ENCODE measurements at regions not wholly inside any gene's neighbourhood (a gene's known extent, or its start where the extent isn't known, plus 50 kb on each side); places are given as distances from the start of the nearest gene placed in this dataset.
"Not testable (repeated sequence)": the region's sequence is repeated elsewhere in the genome, so short reads cannot be mapped to it uniquely, and the experiment has no call there.

- DNase-seq, result no peak
Observed at GRCh38 chr4:103499094-103499493, 220.7 kb downstream of the TACR3 start.

- DNase-seq, result no peak
Observed at GRCh38 chr4:103498161-103499070, 221.4 kb downstream of the TACR3 start.

- peak in 1 of 3 experiments; percentile 4 for DNase-seq
Observed at GRCh38 chr4:103497692-103498091, 222.1 kb downstream of the TACR3 start.

- DNase-seq, result no peak
Observed at GRCh38 chr4:103496800-103497199, 223.0 kb downstream of the TACR3 start.

DNA sequence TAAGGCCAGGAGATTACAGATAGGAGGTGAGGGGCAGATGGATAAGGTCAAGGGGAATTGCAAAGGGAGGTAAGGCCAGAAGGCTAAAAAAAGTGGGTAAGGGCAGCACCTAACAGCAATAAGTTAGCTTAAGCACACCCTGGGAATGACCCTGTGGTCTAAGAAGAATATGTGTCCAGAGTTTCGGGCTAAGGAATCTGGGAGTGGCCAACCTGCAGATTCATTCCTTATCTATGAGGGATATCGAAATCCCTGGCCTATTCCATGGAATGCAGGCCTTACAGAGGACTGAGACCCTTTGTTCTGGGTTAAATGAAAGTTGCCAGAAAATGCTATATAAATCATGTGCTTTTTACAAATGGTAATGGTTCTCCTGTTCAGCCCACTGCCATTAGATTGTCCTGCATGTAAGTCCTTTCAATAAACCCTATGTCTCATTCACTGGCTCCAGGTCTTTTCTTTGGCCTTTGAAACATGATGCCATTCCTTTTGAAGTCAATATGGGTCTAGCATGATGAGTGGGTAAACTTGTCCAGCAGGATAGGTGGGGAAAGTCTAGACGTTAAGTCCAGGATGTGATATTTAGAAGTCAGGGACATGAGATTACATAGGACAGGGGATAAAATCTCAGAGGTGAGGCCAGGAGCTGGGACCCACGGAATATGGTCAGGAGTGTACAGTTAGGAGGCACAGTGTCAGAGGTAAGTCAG, 226.2 kb downstream of the TACR3 start:
- no peak for DNase-seq

- not testable (repeated sequence) for DNase-seq
Observed at GRCh38 chr4:103485296-103485695, 234.5 kb downstream of the TACR3 start.

DNA sequence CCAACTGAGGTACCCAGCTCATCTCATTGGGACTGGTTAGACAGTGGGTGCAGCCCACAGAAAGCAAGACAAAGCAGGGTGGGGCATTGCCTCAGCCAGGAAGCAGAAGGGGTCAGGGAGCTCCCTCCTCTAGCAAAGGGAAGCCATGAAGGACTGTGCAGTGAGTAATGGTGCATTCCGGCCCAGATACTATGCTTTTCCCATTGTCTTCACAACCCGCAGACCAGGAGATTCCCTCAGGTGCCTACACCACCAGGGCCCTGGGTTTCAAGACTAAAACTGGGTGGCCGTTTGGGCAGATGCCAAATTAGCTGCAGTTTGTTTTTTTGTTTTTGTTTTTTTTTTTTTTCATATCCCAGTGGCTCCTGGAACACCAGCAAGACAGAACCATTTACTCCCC, 235.3 kb downstream of the TACR3 start:
- no peak for DNase-seq

GRCh38 chr4:103482893-103483292, 236.9 kb downstream of the TACR3 start:
- DNase-seq, result no peak

- DNase-seq, result no peak
Observed at GRCh38 chr4:103482471-103482870, 237.3 kb downstream of the TACR3 start.

- DNase-seq, result peak in 2 of 3 experiments; percentile 0 to 31
Observed at GRCh38 chr4:103478734-103479133, 241.1 kb downstream of the TACR3 start.

- no peak for DNase-seq
Observed at GRCh38 chr4:103478210-103478609, 241.6 kb downstream of the TACR3 start.

GRCh38 chr4:103457566-103457965, 259.4 kb upstream of the CENPE start:
- no peak for DNase-seq

- DNase-seq, result no peak
Observed at GRCh38 chr4:103451341-103451740, 253.2 kb upstream of the CENPE start.

DNA sequence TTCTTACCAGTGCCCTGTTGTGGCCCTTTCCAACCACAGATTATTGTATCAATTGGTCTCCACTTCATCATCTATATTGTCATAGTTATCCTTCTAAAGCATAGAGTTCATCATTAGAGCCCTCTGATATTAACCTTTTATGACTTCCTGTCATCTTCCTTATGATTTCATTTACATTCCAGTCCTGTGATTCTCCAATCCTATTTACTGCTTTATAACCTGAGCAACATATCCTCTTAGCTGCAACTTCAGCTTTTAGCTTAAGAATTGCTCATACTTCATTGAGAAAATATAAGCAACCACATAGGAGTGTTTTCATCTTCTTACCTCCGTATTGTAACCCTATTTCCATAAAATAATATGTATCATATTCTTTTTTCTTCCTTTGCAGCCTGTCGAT, 252.6 kb upstream of the CENPE start:
- DNase-seq, result no peak

DNA sequence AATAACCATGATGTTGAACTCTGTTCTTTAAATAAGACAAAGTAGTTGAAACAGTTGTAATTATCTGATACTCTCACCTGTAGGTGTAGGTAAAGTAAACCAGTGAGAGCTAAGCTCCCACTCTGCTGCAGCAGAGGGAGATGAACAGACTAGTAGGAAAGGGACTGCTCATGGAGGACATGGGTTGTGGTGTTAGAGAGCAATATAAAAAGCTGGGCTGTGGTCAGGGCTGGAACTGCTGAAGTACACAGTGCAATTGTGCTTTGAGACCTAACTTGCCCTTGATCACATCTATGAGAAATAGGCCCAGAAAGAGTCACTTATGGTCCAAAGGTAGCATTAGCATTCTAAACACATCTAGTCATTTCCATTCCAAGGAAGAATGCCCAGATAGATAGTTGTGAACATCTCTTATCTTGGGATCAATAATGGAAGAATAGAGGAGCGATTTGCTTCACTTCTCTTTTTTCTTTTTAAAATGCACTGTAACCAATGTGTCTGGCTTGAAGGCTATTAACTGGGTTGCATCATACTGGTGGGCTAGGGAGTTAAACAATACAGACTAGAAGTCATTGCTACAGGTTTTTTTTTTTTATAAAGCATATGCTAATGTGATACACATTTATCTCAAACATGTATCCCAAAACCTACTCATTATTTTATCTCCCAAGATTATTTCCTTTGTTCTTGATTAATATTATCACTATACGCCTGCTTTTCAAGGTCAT, 251.3 kb upstream of the CENPE start:
- no peak for DNase-seq

DNA sequence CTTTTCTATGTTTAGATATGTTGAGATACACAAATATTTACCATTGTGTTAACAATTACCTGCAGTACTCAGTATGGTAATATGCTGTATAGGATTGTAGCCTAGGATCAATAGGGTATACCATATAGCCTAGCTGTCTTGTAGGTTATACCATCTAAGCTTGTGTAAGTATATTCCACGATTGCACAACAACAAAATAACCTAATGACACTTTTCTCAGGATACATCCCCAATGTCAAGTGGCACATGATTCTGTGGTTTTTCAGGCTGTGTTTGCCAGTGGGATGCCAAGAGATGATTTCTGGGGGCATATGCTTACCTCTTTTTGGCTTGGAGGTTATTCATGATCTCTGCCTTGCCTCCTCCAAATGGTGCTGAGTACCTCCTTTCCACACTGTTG, 247.2 kb upstream of the CENPE start:
- DNase-seq, result no peak

- DNase-seq, result peak in 1 of 3 experiments; percentile 60
Observed at GRCh38 chr4:103443324-103443723, 245.2 kb upstream of the CENPE start.

- no peak for DNase-seq
Observed at GRCh38 chr4:103429283-103429682, 231.1 kb upstream of the CENPE start.

- no peak for DNase-seq
Observed at GRCh38 chr4:103425406-103425805, 227.3 kb upstream of the CENPE start.

DNA sequence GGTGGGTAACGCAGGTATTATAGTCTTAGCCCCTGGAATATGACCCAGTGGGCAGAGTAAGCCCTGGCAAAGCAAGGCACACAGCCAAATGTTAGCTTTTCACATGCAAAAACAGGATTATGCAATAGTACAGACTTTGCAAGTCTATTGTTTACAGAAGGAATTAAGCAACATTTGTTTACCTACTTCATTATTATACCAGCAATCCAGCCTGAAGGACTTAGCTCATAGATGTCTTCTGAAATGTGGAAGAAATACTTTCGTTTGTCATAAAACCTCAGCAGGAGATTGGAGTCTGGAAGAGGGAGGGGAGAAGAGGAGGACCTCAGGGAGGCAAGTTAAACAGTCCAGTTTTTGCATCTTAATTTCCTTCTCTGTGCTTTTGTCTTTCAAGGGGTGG, 226.7 kb upstream of the CENPE start:
- DNase-seq, result peak in 1 of 3 experiments; percentile 57

GRCh38 chr4:103423261-103423660, 225.1 kb upstream of the CENPE start:
- DNase-seq, result no peak

DNA sequence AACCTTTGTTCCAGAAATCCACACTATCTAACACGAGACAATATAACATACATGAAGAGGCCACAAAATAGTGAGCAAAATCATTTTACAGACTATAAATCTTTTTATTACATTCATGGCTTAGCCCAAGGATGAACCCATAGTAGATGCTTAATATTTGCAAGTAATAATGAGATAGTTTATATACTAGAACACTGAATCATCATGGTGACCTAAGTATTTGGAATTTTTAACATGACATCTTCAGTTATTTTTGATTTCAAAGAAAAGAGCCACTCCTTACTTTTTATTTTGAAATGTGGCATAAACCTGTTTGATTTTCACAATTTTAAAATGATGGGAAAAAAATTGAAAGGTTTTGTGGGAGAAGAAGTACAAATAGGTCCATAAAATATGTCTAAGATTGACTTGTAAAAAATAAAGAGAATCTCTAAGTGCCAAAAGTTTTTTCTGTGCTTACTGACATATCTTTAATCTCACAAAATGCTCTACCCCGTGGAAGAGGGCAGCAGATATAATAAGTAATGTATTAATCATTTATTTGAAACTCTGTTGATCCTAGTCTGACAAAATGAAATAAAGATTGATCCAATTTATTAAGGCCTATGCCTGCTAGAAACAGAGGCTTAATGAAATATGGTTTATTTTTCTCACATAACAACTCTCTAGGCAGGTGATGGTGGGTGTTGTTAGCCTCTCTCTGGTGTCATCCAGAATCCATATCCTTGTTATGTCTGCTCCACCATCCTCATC, 224.5 kb upstream of the CENPE start:
- DNase-seq, result no peak

GRCh38 chr4:103415801-103416200, 217.7 kb upstream of the CENPE start:
- DNase-seq, result no peak

All from NCI-H1417 (cell line).